ENCODE measurements at regions not wholly inside any gene's neighbourhood (a gene's known extent, or its start where the extent isn't known, plus 50 kb on each side); places are given as distances from the start of the nearest gene placed in this dataset.

DNA sequence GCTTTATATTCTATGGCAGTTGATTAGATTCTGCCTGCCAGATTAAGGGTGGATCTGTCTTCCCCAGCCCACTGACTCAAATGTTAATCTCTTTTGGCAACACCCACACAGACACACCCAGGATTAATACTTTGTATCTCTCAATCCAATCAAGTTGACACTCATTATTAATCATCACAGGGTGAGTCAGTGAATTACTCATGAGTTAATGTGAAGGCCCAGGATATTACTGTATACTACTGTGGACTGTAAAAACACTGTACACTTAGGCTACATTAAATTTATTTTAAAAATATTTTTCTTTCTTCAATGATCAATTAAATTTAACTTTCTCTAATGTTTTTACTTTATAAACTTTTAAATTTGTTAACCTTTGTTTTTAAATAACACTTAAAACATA lies 87.7 kb downstream of the NAP1L3 start:
- H3K9me3 ChIP-seq (ENCODE audit: control insufficient read depth, low read depth, low read length): no peaks in the 10 kb centered on the region
- TF ChIP-seq EZH2 (IDR thresholded peaks at IDR 0.05; ENCODE audit: low read length): no peak
- TF ChIP-seq, protein P1, sequence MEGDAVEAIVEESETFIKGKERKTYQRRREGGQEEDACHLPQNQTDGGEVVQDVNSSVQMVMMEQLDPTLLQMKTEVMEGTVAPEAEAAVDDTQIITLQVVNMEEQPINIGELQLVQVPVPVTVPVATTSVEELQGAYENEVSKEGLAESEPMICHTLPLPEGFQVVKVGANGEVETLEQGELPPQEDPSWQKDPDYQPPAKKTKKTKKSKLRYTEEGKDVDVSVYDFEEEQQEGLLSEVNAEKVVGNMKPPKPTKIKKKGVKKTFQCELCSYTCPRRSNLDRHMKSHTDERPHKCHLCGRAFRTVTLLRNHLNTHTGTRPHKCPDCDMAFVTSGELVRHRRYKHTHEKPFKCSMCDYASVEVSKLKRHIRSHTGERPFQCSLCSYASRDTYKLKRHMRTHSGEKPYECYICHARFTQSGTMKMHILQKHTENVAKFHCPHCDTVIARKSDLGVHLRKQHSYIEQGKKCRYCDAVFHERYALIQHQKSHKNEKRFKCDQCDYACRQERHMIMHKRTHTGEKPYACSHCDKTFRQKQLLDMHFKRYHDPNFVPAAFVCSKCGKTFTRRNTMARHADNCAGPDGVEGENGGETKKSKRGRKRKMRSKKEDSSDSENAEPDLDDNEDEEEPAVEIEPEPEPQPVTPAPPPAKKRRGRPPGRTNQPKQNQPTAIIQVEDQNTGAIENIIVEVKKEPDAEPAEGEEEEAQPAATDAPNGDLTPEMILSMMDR (optimal IDR thresholded peaks at IDR 0.05 in 1 of 3, IDR thresholded peaks at IDR 0.05 in 1 of 3, conservative IDR thresholded peaks at IDR 0.05 in 1 of 3; ENCODE audit: extremely low read depth in 1 of 3, insufficient read depth in 2 of 3, low read length in 3 of 3): no peak
- no peak overlapping the region for H3K4me3 ChIP-seq (ENCODE audit: control insufficient read depth in 2 of 3, extremely low read depth in 1 of 3, insufficient read depth in 2 of 3, low read depth in 1 of 3, low read length in 3 of 3)
- H3K27me3 ChIP-seq (ENCODE audit: control insufficient read depth, extremely low read depth, insufficient read depth, low read length): no peaks in the 10 kb centered on the region
- dilution Hi-C loops (cut with MboI; ENCODE audit: extremely low pct_ligation_motif_present, low sequenced_read_pairs): no loop called here
- H3K36me3 ChIP-seq (ENCODE audit: control insufficient read depth in 2 of 2, extremely low read depth in 1 of 2, insufficient read depth in 2 of 2, low read length in 2 of 2): no peaks in the 10 kb centered on the region
- no peak overlapping the region for H2AFZ ChIP-seq (ENCODE audit: control insufficient read depth, low read length)
- no peak for DNase-seq (ENCODE audit: low read depth, low spot score)
- no peaks in the 10 kb centered on the region for H4K20me1 ChIP-seq (ENCODE audit: control insufficient read depth, extremely low read depth, insufficient read depth, low read length)
- H3K27ac ChIP-seq (ENCODE audit: control insufficient read depth, insufficient read depth, low read length): no peak overlapping the region
- no peak for FAIRE-seq
- no peaks in the 10 kb centered on the region for H3K9me1 ChIP-seq (ENCODE audit: control insufficient read depth, extremely low read depth, insufficient read depth, low read length)
- H3K4me1 ChIP-seq (ENCODE audit: control insufficient read depth, extremely low read depth, insufficient read depth, low read length): no peaks in the 10 kb centered on the region
- H3K79me2 ChIP-seq (ENCODE audit: control insufficient read depth, insufficient read depth, low read length): no peaks in the 10 kb centered on the region
- no peak overlapping the region for H3K9ac ChIP-seq (ENCODE audit: control insufficient read depth, extremely low read depth, insufficient read depth, low read length)
- no peak overlapping the region for H3K4me2 ChIP-seq (ENCODE audit: control insufficient read depth, extremely low read depth, insufficient read depth, low read depth, low read length)

DNA sequence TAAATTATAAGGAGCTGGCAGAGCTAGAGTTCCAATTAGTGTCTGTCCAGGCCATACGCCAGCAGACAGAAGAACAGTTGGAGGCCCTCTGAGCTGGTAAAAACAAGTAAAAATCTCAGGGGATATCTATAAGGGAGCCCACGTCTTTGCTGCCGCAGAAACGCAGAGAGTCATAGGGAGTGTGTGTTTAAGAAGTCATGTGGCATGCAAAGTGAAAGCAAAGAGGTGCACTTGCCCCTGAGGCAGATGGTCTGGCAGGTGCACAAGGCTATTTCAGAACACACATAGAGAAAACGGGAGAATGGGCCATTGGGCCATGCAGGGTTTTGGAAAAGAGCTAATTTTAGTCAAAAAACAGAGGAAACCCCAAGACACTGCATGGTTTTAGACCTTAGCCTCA lies 92.7 kb downstream of the NAP1L3 start:
- Histone ChIP-seq H3K9me1 (ENCODE audit: control insufficient read depth, extremely low read depth, insufficient read depth, low read length) (no peaks in the 10 kb centered on the region), H3K9me3 (ENCODE audit: control insufficient read depth, low read depth, low read length) (no peaks in the 10 kb centered on the region), H3K27me3 (ENCODE audit: control insufficient read depth, extremely low read depth, insufficient read depth, low read length) (no peaks in the 10 kb centered on the region), H3K4me3 (ENCODE audit: control insufficient read depth in 2 of 3, extremely low read depth in 1 of 3, insufficient read depth in 2 of 3, low read depth in 1 of 3, low read length in 3 of 3) (no peak overlapping the region), H3K27ac (ENCODE audit: control insufficient read depth, insufficient read depth, low read length) (no peak overlapping the region), H3K9ac (ENCODE audit: control insufficient read depth, extremely low read depth, insufficient read depth, low read length) (no peak overlapping the region), H4K20me1 (ENCODE audit: control insufficient read depth, extremely low read depth, insufficient read depth, low read length) (no peaks in the 10 kb centered on the region), H3K4me1 (ENCODE audit: control insufficient read depth, extremely low read depth, insufficient read depth, low read length) (no peaks in the 10 kb centered on the region), H2AFZ (ENCODE audit: control insufficient read depth, low read length) (no peak overlapping the region), H3K4me2 (ENCODE audit: control insufficient read depth, extremely low read depth, insufficient read depth, low read depth, low read length) (no peak overlapping the region), H3K36me3 (ENCODE audit: control insufficient read depth in 2 of 2, extremely low read depth in 1 of 2, insufficient read depth in 2 of 2, low read length in 2 of 2) (no peaks in the 10 kb centered on the region), H3K79me2 (ENCODE audit: control insufficient read depth, insufficient read depth, low read length) (no peaks in the 10 kb centered on the region)
- TF ChIP-seq, protein P1 (optimal IDR thresholded peaks at IDR 0.05 in 1 of 3, IDR thresholded peaks at IDR 0.05 in 1 of 3, conservative IDR thresholded peaks at IDR 0.05 in 1 of 3; ENCODE audit: extremely low read depth in 1 of 3, insufficient read depth in 2 of 3, low read length in 3 of 3): no peak
- TF ChIP-seq EZH2 (IDR thresholded peaks at IDR 0.05; ENCODE audit: low read length): no peak
- no peak for FAIRE-seq
- dilution Hi-C loops (cut with MboI; ENCODE audit: extremely low pct_ligation_motif_present, low sequenced_read_pairs): no loop called here
- no peak for DNase-seq (ENCODE audit: low read depth, low spot score)

Data from keratinocyte (primary cell).